ENCODE measurements at regions not wholly inside any gene's neighbourhood (a gene's known extent, or its start where the extent isn't known, plus 50 kb on each side); places are given as distances from the start of the nearest gene placed in this dataset.
"Not testable (repeated sequence)": the region's sequence is repeated elsewhere in the genome, so short reads cannot be mapped to it uniquely, and the experiment has no call there.

GRCh38 chr14:34302654-34303053 is 159.4 kb downstream of the SPTSSA start:
- H3K4me1 ChIP-seq: peaks cover 4% of the 10 kb centered on the region; the same call in 1 of the 2 replicates
- in situ Hi-C loops (cut with MboI; ENCODE audit: low sequenced_read_pairs): loop anchor here (10.0 to 25.0 kb wide), 3 partner anchors 198 to 1715 kb away; no protein-coding TSS in a partner anchor
- no peaks in the 10 kb centered on the region for H3K36me3 ChIP-seq (replicated peaks)
- DNase-seq (ENCODE audit: low spot score in 2 of 2): no peak
- H3K27me3 ChIP-seq (ENCODE audit: low read depth): peaks cover 10% of the 10 kb centered on the region; the same call in 1 of the 2 replicates
- H3K4me3 ChIP-seq: no peak overlapping the region
- no peaks in the 10 kb centered on the region for H3K9me3 ChIP-seq

GRCh38 chr14:34300882-34301734 is 160.9 kb downstream of the SPTSSA start:
- Histone ChIP-seq H3K4me3 (no peak overlapping the region), H3K36me3 (replicated peaks) (no peaks in the 10 kb centered on the region), H3K9me3 (no peaks in the 10 kb centered on the region), H3K4me1 (peaks cover 4% of the 10 kb centered on the region; the same call in 1 of the 2 replicates), H3K27me3 (ENCODE audit: low read depth) (no peaks in the 10 kb centered on the region)
- peak; percentile 61 to 65 for DNase-seq (ENCODE audit: low spot score in 2 of 2)
- in situ Hi-C loops (cut with MboI; ENCODE audit: low sequenced_read_pairs): loop anchor here (10.0 to 25.0 kb wide), 3 partner anchors 196 to 1714 kb away; no protein-coding TSS in a partner anchor

DNA sequence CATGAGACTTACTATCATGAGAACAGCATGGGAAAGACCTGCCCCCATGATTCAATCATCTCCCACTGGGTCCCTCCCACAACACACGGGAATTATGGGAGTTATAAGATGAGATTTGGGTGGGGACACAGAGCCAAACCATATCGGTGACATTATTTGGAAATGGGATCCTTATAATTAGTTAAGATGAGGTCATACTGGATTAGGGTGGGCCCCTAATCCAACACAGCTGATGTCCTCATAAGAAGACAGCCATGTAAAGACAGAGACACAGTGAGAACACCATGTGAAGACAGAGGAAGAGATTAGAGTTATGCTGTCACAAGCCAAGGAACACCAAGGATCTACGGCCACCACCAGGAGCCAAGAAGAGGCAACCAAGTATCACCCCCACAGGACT is 161.7 kb downstream of the SPTSSA start:
- in situ Hi-C loops (cut with MboI; ENCODE audit: low sequenced_read_pairs): loop anchor here (10.0 to 25.0 kb wide), 3 partner anchors 196 to 1713 kb away; no protein-coding TSS in a partner anchor
- H3K4me3 ChIP-seq: no peak overlapping the region
- H3K4me1 ChIP-seq: peaks cover 4% of the 10 kb centered on the region; the same call in 1 of the 2 replicates
- H3K36me3 ChIP-seq (replicated peaks): no peaks in the 10 kb centered on the region
- DNase-seq (ENCODE audit: low spot score in 2 of 2): no peak
- no peaks in the 10 kb centered on the region for H3K9me3 ChIP-seq
- no peaks in the 10 kb centered on the region for H3K27me3 ChIP-seq (ENCODE audit: low read depth)

DNA sequence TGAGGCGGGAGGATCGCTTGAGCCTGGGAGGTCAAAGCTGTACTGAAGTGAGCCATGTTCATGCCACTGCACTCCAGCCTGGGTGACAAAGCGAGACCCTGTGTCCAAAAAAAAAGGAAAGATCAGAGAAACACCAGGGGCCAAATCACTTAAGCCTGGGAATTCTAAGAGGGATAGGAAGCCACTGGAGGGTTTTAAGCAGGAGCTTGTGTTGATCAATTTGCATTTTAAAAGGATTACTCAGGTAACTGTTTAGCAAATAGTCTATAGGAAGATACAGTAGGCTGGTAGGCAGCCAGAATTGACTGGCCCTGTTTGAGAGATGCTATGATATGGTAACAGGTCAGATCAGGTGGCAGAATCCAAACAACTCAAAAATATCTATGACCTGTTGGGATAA is 162.7 kb downstream of the SPTSSA start:
- Histone ChIP-seq H3K27me3 (ENCODE audit: low read depth) (no peaks in the 10 kb centered on the region), H3K36me3 (replicated peaks) (no peaks in the 10 kb centered on the region), H3K4me1 (peaks cover 4% of the 10 kb centered on the region; the same call in 1 of the 2 replicates), H3K9me3 (no peaks in the 10 kb centered on the region), H3K4me3 (no peak overlapping the region)
- in situ Hi-C loops (cut with MboI; ENCODE audit: low sequenced_read_pairs): no loop called here
- DNase-seq (ENCODE audit: low spot score in 2 of 2): no peak

DNA sequence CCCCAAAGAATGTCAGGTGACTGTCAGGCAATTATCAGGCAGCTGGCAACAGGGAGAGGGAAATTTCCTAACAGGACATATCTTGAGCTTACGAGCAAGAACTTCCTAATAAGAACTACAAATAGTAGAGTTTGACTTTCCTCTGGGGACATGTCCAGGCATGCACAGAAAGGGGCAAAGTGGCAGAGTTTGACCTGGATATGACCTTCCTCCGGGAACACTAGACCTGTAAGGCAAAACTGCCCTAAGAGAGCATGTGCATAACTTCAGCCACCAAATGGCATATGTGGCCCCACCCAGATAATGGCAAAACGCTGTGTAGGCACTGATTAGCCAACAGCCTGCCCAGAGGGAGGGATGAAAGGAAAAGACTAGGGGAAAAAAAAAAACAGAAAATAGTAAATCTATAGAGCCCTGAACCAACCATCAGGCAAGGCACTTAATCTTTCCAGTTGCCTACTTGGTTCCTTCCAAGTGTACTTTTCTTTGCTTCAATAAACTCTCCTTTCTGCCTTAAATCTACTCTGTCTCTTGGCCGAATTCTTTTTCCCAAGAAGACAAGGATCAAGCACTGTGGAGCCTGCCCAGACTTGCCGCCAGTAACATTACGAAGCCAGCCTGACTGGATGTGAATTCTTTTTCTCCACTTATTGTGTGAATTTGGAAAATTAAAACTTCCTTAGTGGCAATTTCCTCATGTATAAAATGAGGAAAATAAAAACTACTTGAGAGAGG is 164.1 kb downstream of the SPTSSA start:
- H3K4me3 ChIP-seq: no peak overlapping the region
- peak in 1 of 2 experiments; percentile 14 for DNase-seq (ENCODE audit: low spot score in 2 of 2)
- peaks cover 4% of the 10 kb centered on the region; the same call in 1 of the 2 replicates for H3K4me1 ChIP-seq
- H3K9me3 ChIP-seq: no peaks in the 10 kb centered on the region
- H3K27me3 ChIP-seq (ENCODE audit: low read depth): no peaks in the 10 kb centered on the region
- H3K36me3 ChIP-seq (replicated peaks): no peaks in the 10 kb centered on the region
- in situ Hi-C loops (cut with MboI; ENCODE audit: low sequenced_read_pairs): no loop called here

GRCh38 chr14:34283590-34283989 is 178.4 kb downstream of the SPTSSA start:
- no peaks in the 10 kb centered on the region for H3K27me3 ChIP-seq (ENCODE audit: low read depth)
- no peaks in the 10 kb centered on the region; the same call in 1 of the 2 replicates for H3K9me3 ChIP-seq
- no peaks in the 10 kb centered on the region for H3K36me3 ChIP-seq (replicated peaks)
- no peak for DNase-seq (ENCODE audit: low spot score in 2 of 2)
- H3K4me1 ChIP-seq: no peaks in the 10 kb centered on the region
- in situ Hi-C loops (cut with MboI; ENCODE audit: low sequenced_read_pairs): no loop called here
- H3K4me3 ChIP-seq: no peak overlapping the region

- in situ Hi-C loops (cut with MboI; ENCODE audit: low sequenced_read_pairs): no loop called here
- Histone ChIP-seq H3K27me3 (ENCODE audit: low read depth) (no peaks in the 10 kb centered on the region), H3K4me1 (peaks cover 22% of the 10 kb centered on the region), H3K36me3 (replicated peaks) (no peaks in the 10 kb centered on the region), H3K9me3 (no peaks in the 10 kb centered on the region; the same call in 1 of the 2 replicates), H3K4me3 (no peak overlapping the region)
- no peak for DNase-seq (ENCODE audit: low spot score in 2 of 2)
These were observed 184.8 kb downstream of the SPTSSA start for GRCh38 chr14:34277191-34277590.

- Histone ChIP-seq H3K9me3 (no peaks in the 10 kb centered on the region; the same call in 1 of the 2 replicates), H3K36me3 (replicated peaks) (no peaks in the 10 kb centered on the region), H3K27me3 (ENCODE audit: low read depth) (no peaks in the 10 kb centered on the region), H3K4me1 (peaks cover 22% of the 10 kb centered on the region), H3K4me3 (no peak overlapping the region)
- in situ Hi-C loops (cut with MboI; ENCODE audit: low sequenced_read_pairs): no loop called here
- peak in 1 of 2 experiments; percentile 56 for DNase-seq (ENCODE audit: low spot score in 2 of 2)
These were observed 186.5 kb downstream of the SPTSSA start for GRCh38 chr14:34275530-34275929.

DNA sequence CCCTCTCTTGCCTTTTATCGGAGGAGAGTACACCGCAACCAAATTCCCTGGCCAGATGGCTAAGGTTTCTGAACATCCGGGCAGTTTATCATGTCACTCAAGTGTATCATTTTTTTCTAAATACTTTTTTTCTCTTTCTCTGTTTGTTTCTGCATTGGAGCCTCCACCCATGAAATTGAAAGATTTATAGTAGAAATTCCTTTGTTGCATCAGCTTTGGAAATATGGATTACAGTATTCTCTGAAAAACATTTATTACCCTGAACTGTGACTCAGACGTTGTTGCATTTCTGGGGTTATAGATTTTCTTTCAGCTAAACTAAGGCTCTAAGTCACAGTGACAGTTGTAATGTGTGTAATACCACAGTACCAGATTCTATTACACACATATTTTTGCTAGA is 187.0 kb downstream of the SPTSSA start:
- in situ Hi-C loops (cut with MboI; ENCODE audit: low sequenced_read_pairs): no loop called here
- Histone ChIP-seq H3K4me3 (no peak overlapping the region), H3K9me3 (no peaks in the 10 kb centered on the region), H3K27me3 (ENCODE audit: low read depth) (no peaks in the 10 kb centered on the region), H3K4me1 (peaks cover 22% of the 10 kb centered on the region), H3K36me3 (replicated peaks) (no peaks in the 10 kb centered on the region)
- DNase-seq (ENCODE audit: low spot score in 2 of 2): no peak

GRCh38 chr14:34273716-34274115 is 188.3 kb downstream of the SPTSSA start:
- H3K27me3 ChIP-seq (ENCODE audit: low read depth); H3K4me3 ChIP-seq; DNase-seq (ENCODE audit: low spot score in 2 of 2); H3K9me3 ChIP-seq; H3K36me3 ChIP-seq (replicated peaks); in situ Hi-C loops (cut with MboI; ENCODE audit: low sequenced_read_pairs): not testable (repeated sequence)
- H3K4me1 ChIP-seq: peaks cover 22% of the 10 kb centered on the region

- no peaks in the 10 kb centered on the region for H3K9me3 ChIP-seq
- no peaks in the 10 kb centered on the region for H3K36me3 ChIP-seq (replicated peaks)
- H3K4me1 ChIP-seq: peaks cover 8% of the 10 kb centered on the region
- peaks cover 3% of the 10 kb centered on the region; the same call in 1 of the 2 replicates for H3K27me3 ChIP-seq (ENCODE audit: low read depth)
- in situ Hi-C loops (cut with MboI; ENCODE audit: low sequenced_read_pairs): no loop called here
- DNase-seq (ENCODE audit: low spot score in 2 of 2): no peak
- H3K4me3 ChIP-seq: no peak overlapping the region
These were observed 191.7 kb downstream of the SPTSSA start for GRCh38 chr14:34270361-34270760.

- DNase-seq (ENCODE audit: low spot score in 2 of 2): no peak
- Histone ChIP-seq H3K9me3 (no peaks in the 10 kb centered on the region), H3K27me3 (ENCODE audit: low read depth) (peaks cover 3% of the 10 kb centered on the region; the same call in 1 of the 2 replicates), H3K36me3 (replicated peaks) (no peaks in the 10 kb centered on the region), H3K4me3 (no peak overlapping the region), H3K4me1 (peaks cover 8% of the 10 kb centered on the region; the same call in 1 of the 2 replicates)
- in situ Hi-C loops (cut with MboI; ENCODE audit: low sequenced_read_pairs): no loop called here
These were observed 195.7 kb downstream of the SPTSSA start for GRCh38 chr14:34266344-34266743.

GRCh38 chr14:34262127-34262910 is 199.7 kb downstream of the SPTSSA start:
- no peak overlapping the region for H3K4me3 ChIP-seq
- H3K9me3 ChIP-seq: no peaks in the 10 kb centered on the region
- H3K36me3 ChIP-seq (replicated peaks): no peaks in the 10 kb centered on the region
- H3K4me1 ChIP-seq: peaks cover 8% of the 10 kb centered on the region; the same call in 1 of the 2 replicates
- in situ Hi-C loops (cut with MboI; ENCODE audit: low sequenced_read_pairs): no loop called here
- H3K27me3 ChIP-seq (ENCODE audit: low read depth): no peaks in the 10 kb centered on the region
- DNase-seq (ENCODE audit: low spot score in 2 of 2): peak; percentile 47 to 53

All from HAP-1 (cell line).